SK-N-SH treated with all-trans-retinoic acid at 6 μM for 48 hours (cell line): ENCODE measurements at regions not wholly inside any gene's neighbourhood (a gene's known extent, or its start where the extent isn't known, plus 50 kb on each side); places are given as distances from the start of the nearest gene placed in this dataset.

Source experiments
- ATAC-seq: fragments of 200-7000 bp; cut with Tn5 transposase; 3 replicates; pipeline ENCODE4 v1.9.1; 2020; ENCODE audit warnings: mild to moderate bottlenecking, moderate library complexity
- ARNTL ChIP-seq: fragments of 450-650 bp; formaldehyde crosslinking; IDR thresholded peaks from 2 replicates; pipeline ENCODE4 v1.5.0; 2020; ENCODE audit warnings: low read depth, mild to moderate bottlenecking, moderate library complexity, borderline replicate concordance
- BACH2 ChIP-seq: fragments of 250-450 bp; sonication (Bioruptor Pico); IDR thresholded peaks from 2 replicates; pipeline ENCODE4 v1.9.0; 2021; ENCODE audit warnings: mild to moderate bottlenecking, borderline replicate concordance
- CREB5 ChIP-seq: fragments of 250-450 bp; sonication (Bioruptor Pico); IDR thresholded peaks from 2 replicates; pipeline ENCODE4 v1.5.1; 2020; ENCODE audit warnings: low read depth, mild to moderate bottlenecking, moderate library complexity
- CSDC2 ChIP-seq: fragments of 250-450 bp; sonication (Bioruptor Pico); IDR thresholded peaks from 2 replicates; pipeline ENCODE4 v1.5.0; 2020; ENCODE audit warnings: mild to moderate bottlenecking, moderate library complexity
- CSRNP3 ChIP-seq: fragments of 250-450 bp; sonication (Bioruptor Pico); IDR thresholded peaks from 2 replicates; pipeline ENCODE4 v1.5.1; 2021; ENCODE audit warnings: mild to moderate bottlenecking, moderate library complexity
- ESRRG ChIP-seq: fragments of 250-450 bp; sonication (Bioruptor Pico); IDR thresholded peaks from 2 replicates; pipeline ENCODE4 v1.6.1; 2021; ENCODE audit warnings: mild to moderate bottlenecking
- ISL1 ChIP-seq: fragments of 250-450 bp; sonication (Bioruptor Pico); IDR thresholded peaks from 2 replicates; pipeline ENCODE4 v2.1.2; 2022; ENCODE audit warnings: mild to moderate bottlenecking, moderate library complexity
- OSR1 ChIP-seq: fragments of 250-450 bp; sonication (Bioruptor Pico); IDR thresholded peaks from 2 replicates; pipeline ENCODE4 v1.8.0; 2022; ENCODE audit warnings: moderate library complexity, mild to moderate bottlenecking, inconsistent platforms
- PATZ1 ChIP-seq: fragments of 250-450 bp; sonication (Bioruptor Pico); IDR thresholded peaks from 2 replicates; pipeline ENCODE4 v1.8.0; 2020; ENCODE audit warnings: mild to moderate bottlenecking, moderate library complexity, borderline replicate concordance
- POU6F1 ChIP-seq: fragments of 250-450 bp; sonication (Bioruptor Pico); IDR thresholded peaks from 2 replicates; pipeline ENCODE4 v1.8.0; 2021; ENCODE audit warnings: low read depth, mild to moderate bottlenecking, moderate library complexity, borderline replicate concordance
- PPARA ChIP-seq: fragments of 250-450 bp; sonication (Bioruptor Pico); IDR thresholded peaks from 2 replicates; pipeline ENCODE4 v1.5.0; 2020; ENCODE audit warnings: mild to moderate bottlenecking, borderline replicate concordance
- RARB ChIP-seq: fragments of 250-450 bp; sonication (Bioruptor Pico); IDR thresholded peaks from 2 replicates; pipeline ENCODE4 v1.8.0; 2021; ENCODE audit warnings: mild to moderate bottlenecking, moderate library complexity
- SNAI2 ChIP-seq: fragments of 250-450 bp; sonication (Bioruptor Pico); IDR thresholded peaks from 2 replicates; pipeline ENCODE4 v1.5.0; 2020; ENCODE audit warnings: mild to moderate bottlenecking, moderate library complexity
- TCF4 ChIP-seq: fragments of 250-450 bp; sonication (Bioruptor Pico); IDR thresholded peaks from 2 replicates; pipeline ENCODE4 v1.8.0; 2021; ENCODE audit warnings: mild to moderate bottlenecking, moderate library complexity, borderline replicate concordance
- TOX ChIP-seq: fragments of 250-450 bp; sonication (Bioruptor Pico); IDR thresholded peaks from 2 replicates; pipeline ENCODE4 v1.8.0; 2021; ENCODE audit warnings: mild to moderate bottlenecking, moderate library complexity, borderline replicate concordance
- TSHZ2 ChIP-seq: fragments of 250-450 bp; sonication (Bioruptor Pico); IDR thresholded peaks from 2 replicates; pipeline ENCODE4 v1.5.0; 2020; ENCODE audit warnings: mild to moderate bottlenecking, moderate library complexity
- ZC3H10 ChIP-seq: fragments of 250-450 bp; sonication (Bioruptor Pico); IDR thresholded peaks from 2 replicates; pipeline ENCODE4 v1.5.1; 2021; ENCODE audit warnings: mild to moderate bottlenecking, moderate library complexity
- ZFP3 ChIP-seq: fragments of 250-450 bp; sonication (Bioruptor Pico); IDR thresholded peaks from 2 replicates; pipeline ENCODE4 v1.5.0; 2020; ENCODE audit warnings: mild to moderate bottlenecking, moderate library complexity
- ZNF70 ChIP-seq: fragments of 450-650 bp; formaldehyde crosslinking; IDR thresholded peaks from 2 replicates; pipeline ENCODE4 v1.5.0; 2020; ENCODE audit warnings: mild to moderate bottlenecking, moderate library complexity
- ZNF8 ChIP-seq: fragments of 450-650 bp; formaldehyde crosslinking; IDR thresholded peaks from 2 replicates; pipeline ENCODE4 v1.5.0; 2020; ENCODE audit warnings: mild to moderate bottlenecking, moderate library complexity

GRCh38 chr11:38972220-38972619 lies 2374.2 kb upstream of the RAG2 start:
- no peak for TF ChIP-seq ISL1
- TF ChIP-seq OSR1 (CRISPR knock-in tag), result no peak
- TF ChIP-seq PATZ1 (CRISPR knock-in tag), result no peak
- no peak for TF ChIP-seq ZC3H10 (CRISPR knock-in tag)
- TF ChIP-seq CREB5 (CRISPR knock-in tag), result no peak
- no peak for TF ChIP-seq ESRRG (CRISPR knock-in tag)
- TF ChIP-seq POU6F1 (CRISPR knock-in tag), result no peak
- no peak for TF ChIP-seq SNAI2 (CRISPR knock-in tag)
- TF ChIP-seq CSDC2 (CRISPR knock-in tag), result no peak
- no peak for TF ChIP-seq TSHZ2 (CRISPR knock-in tag)
- no peak for TF ChIP-seq ZFP3
- TF ChIP-seq BACH2 (CRISPR knock-in tag), result no peak
- TF ChIP-seq RARB (CRISPR knock-in tag), result no peak
- no peak for TF ChIP-seq ZNF70 (CRISPR knock-in tag)
- no peak for ATAC-seq

GRCh38 chr11:38971141-38971540 lies 2373.1 kb upstream of the RAG2 start:
- ATAC-seq, result no peak
- TF ChIP-seq TSHZ2 (CRISPR knock-in tag) (no peak), ESRRG (CRISPR knock-in tag) (no peak)

- no peak for TF ChIP-seq TCF4 (CRISPR knock-in tag)
- TF ChIP-seq, all 23 proteins: peak for 0
- no peak for ATAC-seq
These were observed 2370.9 kb upstream of the RAG2 start for GRCh38 chr11:38968951-38969350.

- no peak for ATAC-seq
- TF ChIP-seq PATZ1 (CRISPR knock-in tag) (no peak), ZC3H10 (CRISPR knock-in tag) (no peak), ZNF8 (CRISPR knock-in tag) (no peak), TOX (no peak), OSR1 (CRISPR knock-in tag) (no peak), POU6F1 (CRISPR knock-in tag) (no peak), PPARA (CRISPR knock-in tag) (no peak), CSRNP3 (no peak), ARNTL (CRISPR knock-in tag) (no peak), SNAI2 (CRISPR knock-in tag) (no peak)
These were observed 2354.7 kb upstream of the RAG2 start for GRCh38 chr11:38952698-38953097.
